ENCODE measurements at regions not wholly inside any gene's neighbourhood (a gene's known extent, or its start where the extent isn't known, plus 50 kb on each side); places are given as distances from the start of the nearest gene placed in this dataset.

DNA sequence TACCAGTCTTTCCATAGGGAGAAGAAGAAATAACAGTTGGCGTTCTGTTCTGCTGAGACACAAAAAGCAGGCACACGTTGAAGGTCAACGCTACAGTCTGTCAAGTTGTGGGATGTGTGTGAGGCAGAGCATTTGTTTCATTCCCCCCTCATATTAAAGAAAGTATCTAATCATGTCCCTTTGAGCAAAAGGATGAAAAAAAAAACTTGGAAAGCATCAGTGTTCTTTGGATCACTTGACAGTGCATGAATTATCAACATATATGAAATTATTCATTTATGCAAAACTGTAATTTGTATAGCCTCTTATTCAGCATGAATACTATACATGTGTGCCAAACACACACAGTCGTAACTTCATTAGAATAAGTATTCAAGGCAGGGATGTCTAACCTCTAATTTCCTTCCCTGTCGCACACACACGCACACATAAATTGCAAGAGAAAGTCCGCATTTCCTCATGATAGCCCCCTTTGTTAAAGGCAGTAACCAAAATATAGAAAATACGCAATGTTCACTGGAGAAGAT, 228.6 kb downstream of the RND3 start:
- no peak for TF ChIP-seq POLR2A (IDR thresholded peaks at IDR 0.05; ENCODE audit: low read depth, low read length)
- TF ChIP-seq POLR2AphosphoS5 (IDR thresholded peaks at IDR 0.05; ENCODE audit: low read depth, low read length), result no peak
